DND-41 (cell line): ENCODE measurements at regions not wholly inside any gene's neighbourhood (a gene's known extent, or its start where the extent isn't known, plus 50 kb on each side); places are given as distances from the start of the nearest gene placed in this dataset.
"Not testable (repeated sequence)": the region's sequence is repeated elsewhere in the genome, so short reads cannot be mapped to it uniquely, and the experiment has no call there.

Experiments used
- CTCF ChIP-seq: IDR thresholded peaks from 2 replicates; pipeline ENCODE4 v1.5.1; 2012; ENCODE audit warnings: borderline replicate concordance, low read length, moderate library complexity, mild to moderate bottlenecking; ENCODE audit not compliant: poor library complexity, severe bottlenecking; ENCODE audit errors: extremely low read depth
- EZH2 ChIP-seq: IDR thresholded peaks from 3 replicates; pipeline ENCODE4 v1.6.1; 2012; ENCODE audit warnings: borderline replicate concordance, low read depth, mild to moderate bottlenecking, moderate library complexity, low read length, inconsistent platforms; ENCODE audit not compliant: severe bottlenecking

GRCh38 chrX:13155550-13155949, 111.1 kb upstream of the FAM9C start:
- not testable (repeated sequence) for TF ChIP-seq CTCF, EZH2
